Heart right ventricle (tissue), 16 donors: ENCODE measurements at regions not wholly inside any gene's neighbourhood (a gene's known extent, or its start where the extent isn't known, plus 50 kb on each side); places are given as distances from the start of the nearest gene placed in this dataset.

Experiments
- ATAC-seq, 8 donors: fragments of 200-7000 bp; cut with Tn5 transposase; one replicate each; pipeline ENCODE4 v1.9.1; 2020; ENCODE audit warnings: mild to moderate bottlenecking in 8 of 8, moderate library complexity in 8 of 8, moderate number of reproducible peaks in 1 of 8
- DNase-seq, 2 donors: peaks; one replicate each; pipeline ENCODE4 v3.0.0-alpha.2; 2020
- H3K27ac ChIP-seq, 10 donors: fragments of 200-600 bp; sonication (generic) in 2 of 10; one replicate each; pipeline versions ENCODE4 v1.5.0 to v1.8.0; 2020 to 2022; ENCODE audit warnings: mild to moderate bottlenecking in 3 of 10
- H3K27me3 ChIP-seq, 7 donors: fragments of 200-600 bp; one replicate each; pipeline ENCODE4 v1.8.0; 2021 to 2022; ENCODE audit warnings: mild to moderate bottlenecking in 2 of 7
- H3K36me3 ChIP-seq, 9 donors: fragments of 200-600 bp; sonication (generic) in 1 of 9; one replicate each; pipeline versions ENCODE4 v1.5.0 to v1.8.0; 2020 to 2022; ENCODE audit warnings: mild to moderate bottlenecking in 2 of 9
- H3K4me1 ChIP-seq, 9 donors: fragments of 200-600 bp; sonication (generic) in 1 of 9; one replicate each; pipeline versions ENCODE4 v1.5.0 to v1.8.0; 2020 to 2022; ENCODE audit warnings: mild to moderate bottlenecking in 4 of 9
- H3K4me3 ChIP-seq, 10 donors: fragments of 200-600 bp; sonication (generic) in 2 of 10; one replicate each; pipeline versions ENCODE4 v1.5.0 to v1.8.0; 2020 to 2022; ENCODE audit warnings: mild to moderate bottlenecking in 7 of 10, moderate library complexity in 2 of 10
- H3K9me3 ChIP-seq, 11 donors: fragments of 200-600 bp in 10 of 11; sonication (generic) in 2 of 11; one replicate each; pipeline versions ENCODE4 v1.5.0 to v1.8.0; 2013 to 2022; ENCODE audit warnings: mild to moderate bottlenecking in 2 of 11, control low read depth in 1 of 11, moderate library complexity in 1 of 11
- WGBS, 2 donors: extraction: QIAGEN DNeasy Blood & Tissue Kit; methylation state at CpG; one replicate each; pipeline ENCODE4 v1.1.7; 2013; ENCODE audit warnings: inconsistent platforms in 1 of 2; 5-methylcytosine and 5-hydroxymethylcytosine counted together
- intact Hi-C, 10 donors: fragments of 100-400 bp; cut with DNase I; formaldehyde crosslinking; loops; one replicate each; pipeline versions ENCODE4 v1.11.1 to v1.14.2; 2022
- TF ChIP-seq, protein P1 (sequence below), 9 donors: fragments of 200-600 bp; sonication (generic) in 2 of 9; IDR thresholded peaks; one replicate each; pipeline versions ENCODE4 v1.5.0 to v1.8.0; 2021 to 2022; ENCODE audit warnings: antibody characterized with exemption in 9 of 9, mild to moderate bottlenecking in 5 of 9, moderate library complexity in 1 of 9
- donor health status: Arrhythmogenic right ventricular cardiomyopathy.
- donor health status: ischemic (EF 13 %, LVEDD 7.1; RV severe dilation, severe dysfunction).
- donor health status: healthy with polysubstance abuse.
- donor health status: DM: no; HTN: yes; CAD: no.
- donor health status: DM: no; HTN: no; CAD: no.
- donor health status: ischemic (EF 25% LVEDD 6.9; RV normal size, moderate dysfunction).
- donor health status: ischemic (EF 25% LVEDD 5.7; RV mildly dilated, moderate dysfunction).
- donor health status: healthy.
- donor health status: DM: yes; HTN: yes; CAD: no.
- donor health status: Ischemic cardiomyopathy.
- donor health status: ischemic (EF 35%, LVEDD 5.7; RV mildly dilated, moderate dysfunction).
- donor health status: nonischemic (EF 11% LVEDD 7.7; RV severe dilation, severe dysfunction).
- donor health status: DM: yes; HTN: yes; CAD: no.
- donor health status: PGD.
- donor health status: ischemic (EF 29% LVEDD 5.4; RV normal size, mild dysfunction).
- donor health status: nonischemic (EF 23%, LVEDD 6.1; RV moderate dilation, normal function).

DNA sequence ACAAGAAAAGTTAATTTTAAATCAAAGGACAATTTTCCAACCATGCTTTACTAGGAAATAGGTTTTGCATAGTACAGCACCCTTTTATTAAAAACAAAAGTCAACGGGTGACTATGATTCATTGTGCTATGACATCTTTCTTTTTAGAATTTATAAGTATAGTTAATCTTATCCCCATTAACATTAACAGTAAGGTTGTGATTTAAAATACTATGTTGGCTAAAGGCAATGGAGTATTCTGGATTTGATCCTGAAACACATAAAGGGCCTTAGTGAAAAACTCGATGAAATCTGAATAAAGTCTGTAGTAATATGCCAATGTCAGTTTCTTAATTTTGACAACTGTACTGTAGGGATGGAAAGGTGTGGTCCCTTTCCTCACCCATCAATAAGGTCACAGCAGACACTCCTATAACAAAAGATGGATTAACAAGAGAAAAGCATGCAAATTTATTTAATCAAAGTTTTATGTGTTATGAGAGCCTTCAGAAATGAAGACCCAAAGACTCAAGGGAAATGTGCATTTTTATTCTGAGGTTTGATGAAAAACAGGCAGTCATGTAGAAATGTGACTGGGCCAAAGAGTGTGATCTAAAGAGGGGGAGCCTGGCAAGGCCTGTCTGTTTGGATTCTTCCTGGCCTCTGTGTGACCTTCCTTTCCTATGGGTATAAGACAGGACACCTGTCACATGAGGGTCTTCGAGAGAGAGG is 731.4 kb downstream of the TSN start:
- H3K9me3 ChIP-seq: no peaks in the 10 kb centered on the region
- no peak overlapping the region for H3K27ac ChIP-seq
- H3K27me3 ChIP-seq: no peaks in the 10 kb centered on the region
- H3K4me1 ChIP-seq: no peaks in the 10 kb centered on the region
- H3K36me3 ChIP-seq: no peaks in the 10 kb centered on the region
- no peak for ATAC-seq
- no peak overlapping the region for H3K4me3 ChIP-seq
- 68 to 69% methylated on average over 3 of the region's 3 CpGs for WGBS, 2 donors
- intact Hi-C loops: no loop called here
- no peak for DNase-seq
- TF ChIP-seq, protein P1, sequence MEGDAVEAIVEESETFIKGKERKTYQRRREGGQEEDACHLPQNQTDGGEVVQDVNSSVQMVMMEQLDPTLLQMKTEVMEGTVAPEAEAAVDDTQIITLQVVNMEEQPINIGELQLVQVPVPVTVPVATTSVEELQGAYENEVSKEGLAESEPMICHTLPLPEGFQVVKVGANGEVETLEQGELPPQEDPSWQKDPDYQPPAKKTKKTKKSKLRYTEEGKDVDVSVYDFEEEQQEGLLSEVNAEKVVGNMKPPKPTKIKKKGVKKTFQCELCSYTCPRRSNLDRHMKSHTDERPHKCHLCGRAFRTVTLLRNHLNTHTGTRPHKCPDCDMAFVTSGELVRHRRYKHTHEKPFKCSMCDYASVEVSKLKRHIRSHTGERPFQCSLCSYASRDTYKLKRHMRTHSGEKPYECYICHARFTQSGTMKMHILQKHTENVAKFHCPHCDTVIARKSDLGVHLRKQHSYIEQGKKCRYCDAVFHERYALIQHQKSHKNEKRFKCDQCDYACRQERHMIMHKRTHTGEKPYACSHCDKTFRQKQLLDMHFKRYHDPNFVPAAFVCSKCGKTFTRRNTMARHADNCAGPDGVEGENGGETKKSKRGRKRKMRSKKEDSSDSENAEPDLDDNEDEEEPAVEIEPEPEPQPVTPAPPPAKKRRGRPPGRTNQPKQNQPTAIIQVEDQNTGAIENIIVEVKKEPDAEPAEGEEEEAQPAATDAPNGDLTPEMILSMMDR (IDR thresholded peaks at IDR 0.05): no peak

DNA sequence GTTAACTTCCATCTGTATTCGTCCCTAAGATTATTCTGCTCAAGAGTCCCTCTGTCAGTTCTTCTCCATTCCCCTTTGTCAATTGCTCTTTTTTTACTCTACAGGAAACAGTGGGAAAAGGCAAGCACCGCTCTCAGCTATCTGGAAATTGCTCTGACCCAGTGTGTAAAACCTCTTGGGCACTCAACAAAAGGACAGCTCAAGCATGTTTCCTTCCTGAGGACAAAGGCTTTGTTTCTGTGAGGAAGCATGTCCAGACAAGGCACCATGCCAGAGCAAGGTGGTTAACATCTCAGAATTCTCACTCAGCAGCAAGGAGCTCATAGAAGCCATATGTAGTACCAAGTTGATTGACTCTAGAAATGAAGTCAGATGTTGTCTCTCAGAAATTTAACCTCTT is 735.6 kb downstream of the TSN start:
- TF ChIP-seq, protein P1 (IDR thresholded peaks at IDR 0.05): no peak
- Histone ChIP-seq H3K27me3 (no peaks in the 10 kb centered on the region), H3K36me3 (no peaks in the 10 kb centered on the region), H3K27ac (no peak overlapping the region), H3K4me1 (no peaks in the 10 kb centered on the region), H3K4me3 (no peak overlapping the region), H3K9me3 (peaks cover 0 to 6% (median 0%) of the 10 kb centered on the region in 11 donors)
- intact Hi-C loops: no loop called here
- DNase-seq (no peak), ATAC-seq (no peak)
- 50 to 57% methylated on average over 2 of the region's 2 CpGs for WGBS, 2 donors

DNA sequence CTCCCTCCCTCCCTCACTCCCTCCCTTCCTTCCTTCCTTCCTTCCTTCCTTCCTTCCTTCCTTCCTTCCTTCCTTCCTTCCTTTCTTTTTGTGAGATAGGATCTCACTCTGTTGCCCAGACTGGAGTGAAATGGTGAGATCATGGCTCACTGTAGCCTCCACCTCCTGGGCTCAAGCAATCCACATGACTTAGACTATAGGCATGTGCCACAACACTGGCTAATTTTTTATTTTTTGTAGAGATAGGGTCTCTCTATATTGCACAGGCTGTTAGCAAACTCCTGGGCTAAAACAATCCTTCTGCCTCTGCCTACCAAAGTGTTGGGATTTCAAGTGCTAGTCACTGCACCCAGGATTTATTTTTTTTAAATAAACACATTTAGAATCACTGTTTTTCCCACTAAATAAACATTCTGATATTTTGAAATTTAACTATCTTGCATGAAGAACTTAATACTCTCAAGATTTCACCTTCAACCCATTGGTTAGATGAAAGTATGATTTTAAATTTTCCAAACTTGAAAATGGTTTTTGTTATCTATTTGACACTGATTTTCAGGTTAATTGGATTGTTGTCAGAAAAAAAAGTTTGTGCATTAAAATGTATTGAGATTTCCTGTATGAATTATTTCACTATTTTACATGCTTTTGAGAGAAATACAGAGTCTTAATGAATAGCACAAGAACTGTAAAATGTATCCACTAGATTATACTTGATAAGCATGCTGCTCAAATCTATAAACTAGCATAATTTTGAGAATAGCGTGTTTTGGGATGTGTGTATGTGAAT is 745.1 kb downstream of the TSN start:
- TF ChIP-seq, protein P1 (IDR thresholded peaks at IDR 0.05): no peak
- Histone ChIP-seq H3K27ac (no peak overlapping the region), H3K27me3 (no peaks in the 10 kb centered on the region), H3K4me1 (no peaks in the 10 kb centered on the region), H3K9me3 (peaks cover 0 to 16% (median 0%) of the 10 kb centered on the region in 11 donors), H3K4me3 (no peak overlapping the region), H3K36me3 (no peaks in the 10 kb centered on the region)
- ATAC-seq (no peak), DNase-seq (no peak)
- WGBS, 2 donors: 92 to 93% methylated on average over 1 of the region's 1 CpG
- intact Hi-C loops: no loop called here

DNA sequence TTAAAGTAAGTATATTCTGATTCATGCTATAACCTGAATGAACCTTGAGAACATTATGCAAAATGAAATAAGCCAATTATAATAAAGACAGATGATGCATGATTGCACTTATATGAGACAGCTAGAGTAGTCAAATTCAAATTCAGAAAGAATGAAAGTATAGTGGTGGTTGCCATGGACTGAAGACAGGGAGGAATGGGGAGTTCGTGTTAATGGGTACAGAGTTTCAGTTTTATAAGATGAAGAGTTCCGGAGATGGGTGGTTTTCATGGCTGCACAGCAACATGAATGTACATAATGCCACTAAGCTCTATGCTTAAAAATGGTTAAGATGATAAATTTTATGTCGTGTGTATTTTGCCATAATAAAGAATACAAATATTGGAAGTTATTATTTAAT is 751.2 kb downstream of the TSN start:
- no peak overlapping the region for H3K4me3 ChIP-seq
- no peaks in the 10 kb centered on the region for H3K4me1 ChIP-seq
- no peak overlapping the region for H3K27ac ChIP-seq
- no peaks in the 10 kb centered on the region for H3K27me3 ChIP-seq
- WGBS, 2 donors: 88 to 92% methylated on average over 3 of the region's 3 CpGs
- ATAC-seq: no peak
- TF ChIP-seq, protein P1 (IDR thresholded peaks at IDR 0.05): no peak
- H3K36me3 ChIP-seq: no peaks in the 10 kb centered on the region
- no peak for DNase-seq
- intact Hi-C loops: no loop called here
- no peaks in the 10 kb centered on the region for H3K9me3 ChIP-seq
